Kidney tubule cell (primary cell): ENCODE measurements at regions not wholly inside any gene's neighbourhood (a gene's known extent, or its start where the extent isn't known, plus 50 kb on each side); places are given as distances from the start of the nearest gene placed in this dataset.
"Not testable (repeated sequence)": the region's sequence is repeated elsewhere in the genome, so short reads cannot be mapped to it uniquely, and the experiment has no call there.

Source experiments
- DNase-seq: peaks from one replicate; pipeline ENCODE4 v3.0.0-alpha.2; 2018; ENCODE audit warnings: low spot score

- DNase-seq = no peak
Measured at GRCh38 chr2:59875836-59876235, 677.6 kb downstream of the BCL11A start.

- DNase-seq = no peak
Measured at GRCh38 chr2:59874971-59875755, 678.3 kb downstream of the BCL11A start.

- DNase-seq = no peak
Measured at GRCh38 chr2:59874361-59874760, 679.1 kb downstream of the BCL11A start.

GRCh38 chr2:59871830-59872229 is 681.6 kb downstream of the BCL11A start:
- DNase-seq = no peak

DNA sequence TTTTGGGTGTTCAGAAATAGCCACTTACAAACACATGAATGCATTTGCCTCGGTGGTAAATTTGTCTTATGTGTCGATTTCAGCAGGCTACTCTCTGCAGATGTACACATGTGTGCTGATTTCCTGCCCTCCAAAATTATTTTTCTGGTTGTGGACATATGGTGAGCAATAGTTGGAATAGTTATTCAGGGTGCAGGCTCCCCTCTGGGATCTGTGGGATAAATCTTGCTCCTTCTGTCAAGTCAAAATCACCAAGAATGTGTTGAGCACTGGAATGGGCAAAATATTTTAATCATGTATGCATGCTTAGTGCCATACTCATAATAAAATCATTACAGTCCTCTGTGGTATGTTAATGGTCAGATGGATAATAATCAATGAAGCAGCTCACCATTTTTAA is 684.5 kb downstream of the BCL11A start:
- no peak for DNase-seq

GRCh38 chr2:59866436-59866835 is 687.0 kb downstream of the BCL11A start:
- DNase-seq = no peak

GRCh38 chr2:59858540-59858939 is 694.9 kb downstream of the BCL11A start:
- no peak for DNase-seq

DNA sequence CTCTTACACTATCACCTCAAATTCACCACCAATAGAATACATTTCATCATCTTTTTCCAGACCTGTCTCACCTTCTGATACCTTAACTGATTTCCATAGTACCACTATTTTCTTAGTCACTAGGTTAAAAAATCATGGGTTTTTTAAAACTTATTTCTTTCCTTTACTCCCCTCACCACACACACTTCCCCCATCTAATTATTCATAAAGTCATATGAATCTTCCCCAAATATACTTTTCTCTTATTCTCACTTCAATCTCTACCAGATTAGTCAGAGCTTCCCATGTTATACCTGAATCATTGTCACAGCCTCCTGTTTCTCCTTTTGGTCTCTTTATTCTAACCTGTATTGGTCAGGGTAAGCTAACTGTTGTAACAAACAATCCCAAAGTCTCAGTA is 696.3 kb downstream of the BCL11A start:
- DNase-seq = no peak

- DNase-seq = no peak
Measured at GRCh38 chr2:59856391-59856790, 697.1 kb downstream of the BCL11A start.

GRCh38 chr2:59853032-59853431 is 700.4 kb downstream of the BCL11A start:
- no peak for DNase-seq

DNA sequence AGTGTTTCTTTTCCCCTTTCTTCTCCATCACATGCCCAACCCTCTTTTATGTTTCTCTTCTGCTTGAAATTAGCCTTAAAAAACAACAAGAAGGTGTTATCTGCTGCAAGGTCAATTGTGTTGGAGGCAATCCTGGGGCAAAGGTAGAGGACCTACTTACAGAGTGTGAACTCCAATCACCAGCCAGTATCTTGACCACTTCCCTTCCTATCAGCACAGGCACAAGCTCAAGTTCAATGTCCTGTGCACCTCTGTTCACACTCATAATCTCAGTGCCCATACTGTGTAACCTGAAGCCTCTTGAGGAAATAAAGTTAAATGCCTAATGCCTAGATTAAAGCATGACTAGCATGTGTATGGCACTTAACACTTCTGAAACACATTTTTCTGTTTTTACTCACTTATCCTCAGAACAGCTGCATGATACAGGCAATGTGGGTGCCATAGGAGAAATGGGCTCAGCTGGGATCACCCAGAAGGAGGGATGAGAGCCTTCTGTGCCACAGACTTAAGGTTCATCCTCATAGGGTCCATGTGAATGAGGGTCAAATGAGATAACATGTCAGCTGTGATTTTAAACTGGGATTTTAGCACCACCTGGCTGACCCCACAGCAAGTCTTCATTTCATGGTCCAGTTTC is 701.5 kb downstream of the BCL11A start:
- DNase-seq = no peak

DNA sequence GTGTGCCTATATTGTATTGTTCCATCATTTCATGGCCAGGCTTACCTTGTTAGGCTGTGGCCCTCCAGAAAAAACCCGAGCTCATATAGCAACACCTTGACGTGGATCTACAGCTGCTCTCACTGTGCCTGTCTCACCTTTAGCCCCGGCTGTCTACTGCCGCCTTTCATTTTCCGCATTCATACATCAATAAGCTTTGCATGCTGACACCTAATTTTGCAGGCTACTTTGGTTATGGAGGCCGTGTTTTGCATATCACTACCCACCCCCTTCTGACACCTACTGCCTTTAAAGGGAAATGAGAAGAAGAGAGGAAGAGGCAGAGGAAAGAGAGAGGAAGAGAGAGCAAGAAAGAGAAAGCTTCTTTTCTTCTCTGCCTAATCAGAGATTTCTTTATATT is 702.9 kb downstream of the BCL11A start:
- no peak for DNase-seq

GRCh38 chr2:59833941-59834340 is 719.5 kb downstream of the BCL11A start:
- DNase-seq = no peak

GRCh38 chr2:59830601-59831000 is 722.9 kb downstream of the BCL11A start:
- DNase-seq = no peak

DNA sequence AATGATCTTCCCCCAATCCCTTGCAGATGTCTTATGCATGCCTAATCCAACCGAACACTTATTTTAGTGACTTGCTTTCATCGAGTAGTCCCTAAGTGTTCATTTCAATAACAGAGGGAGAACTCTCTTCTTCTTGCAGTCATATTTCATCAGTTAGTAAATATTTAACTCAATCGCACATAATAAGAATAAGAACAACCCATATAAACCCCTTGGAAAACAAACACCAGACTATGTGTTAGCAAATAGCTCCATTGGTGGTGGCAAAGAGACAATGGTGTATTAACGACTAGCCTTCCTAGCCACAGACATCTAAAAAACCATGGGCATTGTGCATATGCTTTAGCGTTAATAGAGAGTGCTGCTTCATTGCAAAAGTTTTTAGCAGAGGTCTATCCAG is 725.8 kb downstream of the BCL11A start:
- no peak for DNase-seq

- no peak for DNase-seq
Measured at GRCh38 chr2:59826177-59826576, 727.3 kb downstream of the BCL11A start.

- DNase-seq = no peak
Measured at GRCh38 chr2:59824314-59824713, 729.1 kb downstream of the BCL11A start.

DNA sequence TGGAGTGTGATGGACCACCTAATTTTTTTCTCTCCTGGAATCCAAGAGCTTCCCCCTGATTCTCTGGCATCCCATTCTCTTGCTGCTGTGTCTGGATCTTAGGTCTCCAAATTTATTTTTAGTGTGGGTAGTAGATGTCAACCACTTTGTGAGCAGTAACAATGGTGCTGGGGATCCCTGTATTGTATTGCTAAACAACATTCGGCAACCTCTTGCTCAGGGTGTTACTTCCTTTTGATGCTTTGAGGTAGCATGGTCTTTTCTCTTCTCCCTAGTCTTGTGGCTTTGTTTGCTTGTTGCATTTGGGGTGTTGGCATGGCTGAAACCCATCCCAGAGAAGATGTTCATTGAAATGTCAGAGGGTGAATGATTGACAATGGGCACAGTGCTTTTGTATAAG is 737.4 kb downstream of the BCL11A start:
- no peak for DNase-seq

DNA sequence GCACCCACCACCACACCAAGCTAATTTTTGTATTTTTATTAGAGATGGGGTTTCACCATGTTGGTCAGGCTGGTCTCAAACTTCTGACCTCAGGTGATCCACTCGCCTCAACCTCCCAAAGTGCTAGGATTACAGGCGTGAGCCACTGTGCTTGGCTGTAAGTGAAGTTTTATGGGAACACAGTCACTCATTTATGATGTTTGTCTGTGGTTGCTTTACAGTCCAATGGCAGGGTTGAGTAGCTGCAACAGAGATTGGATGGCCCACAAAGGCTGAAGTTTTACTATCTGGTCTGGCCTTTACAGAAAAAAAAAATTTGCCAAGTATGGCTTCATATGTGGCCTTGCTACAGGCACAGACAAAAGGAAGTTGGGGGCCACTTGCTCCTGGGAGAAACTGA is 743.2 kb downstream of the BCL11A start:
- DNase-seq = not testable (repeated sequence)

GRCh38 chr2:59806486-59806885 is 747.0 kb downstream of the BCL11A start:
- no peak for DNase-seq

DNA sequence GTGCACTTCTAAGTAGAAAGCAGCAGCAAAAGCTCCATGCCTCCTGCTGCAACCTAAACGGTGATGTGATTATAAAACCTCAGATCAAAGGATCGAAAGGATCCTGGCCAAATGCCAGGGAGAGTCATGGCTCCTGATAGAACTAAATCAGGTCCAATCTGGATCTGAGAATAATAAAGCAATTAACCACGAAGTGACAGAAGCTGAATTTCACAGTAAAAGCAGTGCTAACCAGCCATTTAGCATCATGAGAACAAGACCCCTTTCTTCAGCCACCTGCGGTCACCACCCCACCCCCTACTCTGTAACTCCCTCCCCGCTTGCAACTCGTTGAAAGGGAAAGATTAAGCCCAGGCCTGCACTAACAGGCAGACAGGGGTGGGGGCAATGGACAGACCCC is 748.7 kb downstream of the BCL11A start:
- DNase-seq = no peak

GRCh38 chr2:59803586-59803985 is 749.9 kb downstream of the BCL11A start:
- DNase-seq = no peak

DNA sequence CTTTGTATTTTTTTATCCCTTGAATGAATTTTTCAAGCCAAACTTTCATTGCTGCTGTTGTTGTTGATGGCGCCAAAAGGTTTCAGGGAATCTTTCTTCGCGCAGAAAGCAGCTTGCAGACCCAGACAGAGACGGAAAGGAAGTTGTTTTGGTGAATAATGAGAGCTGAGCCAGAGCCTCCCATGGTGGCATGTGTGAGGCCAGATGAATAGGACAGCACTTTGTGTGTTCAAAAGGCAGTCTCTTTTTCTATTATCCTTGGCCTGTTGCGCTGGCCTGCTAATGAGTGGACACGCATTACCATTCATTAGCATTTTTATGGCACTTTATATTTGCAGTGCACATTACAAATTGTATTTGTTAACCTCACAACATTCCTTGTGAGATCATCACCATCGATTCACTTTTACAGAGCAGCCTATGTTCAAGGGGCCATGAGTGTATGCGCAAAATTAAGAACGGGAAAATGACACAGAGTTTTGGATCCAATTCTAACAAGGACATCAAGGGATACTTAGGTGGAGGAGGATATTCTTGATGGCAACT is 754.7 kb downstream of the BCL11A start:
- no peak for DNase-seq
